ENCODE measurements at regions not wholly inside any gene's neighbourhood (a gene's known extent, or its start where the extent isn't known, plus 50 kb on each side); places are given as distances from the start of the nearest gene placed in this dataset.

DNA sequence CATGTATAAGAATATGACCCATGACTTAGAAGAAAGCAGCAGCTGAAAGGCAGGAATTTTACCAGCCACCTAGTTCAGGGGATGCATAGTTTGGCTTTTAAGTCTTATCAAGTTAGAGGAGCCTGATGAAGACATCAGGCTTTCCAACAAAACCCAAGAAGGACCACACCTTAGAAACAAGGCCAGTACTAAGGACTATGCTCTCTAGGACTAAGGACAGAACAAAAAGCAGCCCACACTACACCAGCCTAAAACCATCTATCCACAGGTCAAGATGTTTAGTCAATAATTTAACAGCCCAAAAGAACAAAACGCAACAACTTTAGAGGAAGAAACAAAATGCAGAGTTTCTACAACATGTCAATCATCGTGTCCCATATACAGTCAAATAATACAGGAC is 408.9 kb upstream of the RGMB start:
- TF ChIP-seq, protein P1, sequence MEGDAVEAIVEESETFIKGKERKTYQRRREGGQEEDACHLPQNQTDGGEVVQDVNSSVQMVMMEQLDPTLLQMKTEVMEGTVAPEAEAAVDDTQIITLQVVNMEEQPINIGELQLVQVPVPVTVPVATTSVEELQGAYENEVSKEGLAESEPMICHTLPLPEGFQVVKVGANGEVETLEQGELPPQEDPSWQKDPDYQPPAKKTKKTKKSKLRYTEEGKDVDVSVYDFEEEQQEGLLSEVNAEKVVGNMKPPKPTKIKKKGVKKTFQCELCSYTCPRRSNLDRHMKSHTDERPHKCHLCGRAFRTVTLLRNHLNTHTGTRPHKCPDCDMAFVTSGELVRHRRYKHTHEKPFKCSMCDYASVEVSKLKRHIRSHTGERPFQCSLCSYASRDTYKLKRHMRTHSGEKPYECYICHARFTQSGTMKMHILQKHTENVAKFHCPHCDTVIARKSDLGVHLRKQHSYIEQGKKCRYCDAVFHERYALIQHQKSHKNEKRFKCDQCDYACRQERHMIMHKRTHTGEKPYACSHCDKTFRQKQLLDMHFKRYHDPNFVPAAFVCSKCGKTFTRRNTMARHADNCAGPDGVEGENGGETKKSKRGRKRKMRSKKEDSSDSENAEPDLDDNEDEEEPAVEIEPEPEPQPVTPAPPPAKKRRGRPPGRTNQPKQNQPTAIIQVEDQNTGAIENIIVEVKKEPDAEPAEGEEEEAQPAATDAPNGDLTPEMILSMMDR (IDR thresholded peaks at IDR 0.05; ENCODE audit: low read depth, low read length, missing input control), result no peak
- TF ChIP-seq RAD21 (IDR thresholded peaks at IDR 0.05) (no peak), SP1 (IDR thresholded peaks at IDR 0.05) (no peak), GABPA (IDR thresholded peaks at IDR 0.05 in 1 of 2, conservative IDR thresholded peaks at IDR 0.05 in 1 of 2) (no peak), FOXA1 (IDR thresholded peaks at IDR 0.05) (no peak), YY1 (IDR thresholded peaks at IDR 0.05) (no peak), TAF1 (conservative IDR thresholded peaks at IDR 0.05) (no peak), JUND (IDR thresholded peaks at IDR 0.05) (no peak), RXRA (IDR thresholded peaks at IDR 0.05) (no peak), EGR1 (IDR thresholded peaks at IDR 0.05; ENCODE audit: low read depth in 2 of 2) (no peak)
- TF ChIP-seq, protein P2, sequence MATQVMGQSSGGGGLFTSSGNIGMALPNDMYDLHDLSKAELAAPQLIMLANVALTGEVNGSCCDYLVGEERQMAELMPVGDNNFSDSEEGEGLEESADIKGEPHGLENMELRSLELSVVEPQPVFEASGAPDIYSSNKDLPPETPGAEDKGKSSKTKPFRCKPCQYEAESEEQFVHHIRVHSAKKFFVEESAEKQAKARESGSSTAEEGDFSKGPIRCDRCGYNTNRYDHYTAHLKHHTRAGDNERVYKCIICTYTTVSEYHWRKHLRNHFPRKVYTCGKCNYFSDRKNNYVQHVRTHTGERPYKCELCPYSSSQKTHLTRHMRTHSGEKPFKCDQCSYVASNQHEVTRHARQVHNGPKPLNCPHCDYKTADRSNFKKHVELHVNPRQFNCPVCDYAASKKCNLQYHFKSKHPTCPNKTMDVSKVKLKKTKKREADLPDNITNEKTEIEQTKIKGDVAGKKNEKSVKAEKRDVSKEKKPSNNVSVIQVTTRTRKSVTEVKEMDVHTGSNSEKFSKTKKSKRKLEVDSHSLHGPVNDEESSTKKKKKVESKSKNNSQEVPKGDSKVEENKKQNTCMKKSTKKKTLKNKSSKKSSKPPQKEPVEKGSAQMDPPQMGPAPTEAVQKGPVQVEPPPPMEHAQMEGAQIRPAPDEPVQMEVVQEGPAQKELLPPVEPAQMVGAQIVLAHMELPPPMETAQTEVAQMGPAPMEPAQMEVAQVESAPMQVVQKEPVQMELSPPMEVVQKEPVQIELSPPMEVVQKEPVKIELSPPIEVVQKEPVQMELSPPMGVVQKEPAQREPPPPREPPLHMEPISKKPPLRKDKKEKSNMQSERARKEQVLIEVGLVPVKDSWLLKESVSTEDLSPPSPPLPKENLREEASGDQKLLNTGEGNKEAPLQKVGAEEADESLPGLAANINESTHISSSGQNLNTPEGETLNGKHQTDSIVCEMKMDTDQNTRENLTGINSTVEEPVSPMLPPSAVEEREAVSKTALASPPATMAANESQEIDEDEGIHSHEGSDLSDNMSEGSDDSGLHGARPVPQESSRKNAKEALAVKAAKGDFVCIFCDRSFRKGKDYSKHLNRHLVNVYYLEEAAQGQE (IDR thresholded peaks at IDR 0.05), result no peak
- TF ChIP-seq, protein P3, sequence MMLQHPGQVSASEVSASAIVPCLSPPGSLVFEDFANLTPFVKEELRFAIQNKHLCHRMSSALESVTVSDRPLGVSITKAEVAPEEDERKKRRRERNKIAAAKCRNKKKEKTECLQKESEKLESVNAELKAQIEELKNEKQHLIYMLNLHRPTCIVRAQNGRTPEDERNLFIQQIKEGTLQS (IDR thresholded peaks at IDR 0.05), result no peak
- TF ChIP-seq, protein P4, sequence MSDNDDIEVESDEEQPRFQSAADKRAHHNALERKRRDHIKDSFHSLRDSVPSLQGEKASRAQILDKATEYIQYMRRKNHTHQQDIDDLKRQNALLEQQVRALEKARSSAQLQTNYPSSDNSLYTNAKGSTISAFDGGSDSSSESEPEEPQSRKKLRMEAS (IDR thresholded peaks at IDR 0.05), result no peak
- TF ChIP-seq, protein P5, sequence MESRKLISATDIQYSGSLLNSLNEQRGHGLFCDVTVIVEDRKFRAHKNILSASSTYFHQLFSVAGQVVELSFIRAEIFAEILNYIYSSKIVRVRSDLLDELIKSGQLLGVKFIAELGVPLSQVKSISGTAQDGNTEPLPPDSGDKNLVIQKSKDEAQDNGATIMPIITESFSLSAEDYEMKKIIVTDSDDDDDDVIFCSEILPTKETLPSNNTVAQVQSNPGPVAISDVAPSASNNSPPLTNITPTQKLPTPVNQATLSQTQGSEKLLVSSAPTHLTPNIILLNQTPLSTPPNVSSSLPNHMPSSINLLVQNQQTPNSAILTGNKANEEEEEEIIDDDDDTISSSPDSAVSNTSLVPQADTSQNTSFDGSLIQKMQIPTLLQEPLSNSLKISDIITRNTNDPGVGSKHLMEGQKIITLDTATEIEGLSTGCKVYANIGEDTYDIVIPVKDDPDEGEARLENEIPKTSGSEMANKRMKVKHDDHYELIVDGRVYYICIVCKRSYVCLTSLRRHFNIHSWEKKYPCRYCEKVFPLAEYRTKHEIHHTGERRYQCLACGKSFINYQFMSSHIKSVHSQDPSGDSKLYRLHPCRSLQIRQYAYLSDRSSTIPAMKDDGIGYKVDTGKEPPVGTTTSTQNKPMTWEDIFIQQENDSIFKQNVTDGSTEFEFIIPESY (IDR thresholded peaks at IDR 0.05), result no peak

Data from liver (tissue), 3 donors.